ENCODE measurements at regions not wholly inside any gene's neighbourhood (a gene's known extent, or its start where the extent isn't known, plus 50 kb on each side); places are given as distances from the start of the nearest gene placed in this dataset.

DNA sequence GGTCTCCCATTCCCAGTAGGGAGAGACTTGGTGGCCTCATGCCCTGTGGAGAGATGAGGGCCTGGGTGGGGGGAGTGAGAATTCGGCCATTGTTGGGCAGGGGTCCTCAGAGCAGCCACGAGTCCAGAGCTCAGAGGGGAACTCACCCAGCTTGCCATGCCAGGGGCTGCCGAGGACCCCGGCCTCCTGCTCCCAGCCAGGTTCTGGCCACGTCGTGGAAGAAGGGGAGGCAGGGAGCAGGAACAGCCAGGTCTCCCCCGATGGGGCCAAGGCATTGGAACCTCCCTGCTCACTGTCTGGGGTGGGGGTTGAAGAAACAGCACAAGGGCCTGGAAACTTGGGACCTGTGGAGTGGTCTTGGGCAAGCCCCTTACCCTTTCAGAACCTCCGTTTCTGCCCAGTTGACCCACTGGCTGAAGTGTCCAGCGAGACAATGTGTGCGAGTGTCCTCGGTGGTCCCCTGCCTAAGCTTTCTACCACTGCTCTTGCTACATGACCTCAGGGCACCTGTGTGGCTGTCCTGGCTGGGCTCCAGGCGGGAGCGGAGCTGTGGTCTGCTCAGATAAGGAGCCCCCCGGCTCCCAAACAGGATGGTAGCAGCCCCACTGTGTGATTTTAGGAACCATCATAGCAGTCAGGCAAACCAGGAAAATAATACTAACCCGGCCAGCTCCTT lies 74.7 kb upstream of the WNT11 start:
- Histone ChIP-seq H3K27ac (ENCODE audit: low read depth, low read length, poor library complexity, severe bottlenecking) (no peak overlapping the region), H2AFZ (ENCODE audit: low read length) (no peak overlapping the region), H3K9ac (ENCODE audit: low read length) (no peak overlapping the region), H3K79me2 (ENCODE audit: insufficient read depth, low read length) (no peaks in the 10 kb centered on the region), H3K4me2 (ENCODE audit: low read length) (no peak overlapping the region), H3K27me3 (ENCODE audit: insufficient read depth, low read length) (peaks cover 5% of the 10 kb centered on the region; the same call in 1 of the 2 replicates), H3K36me3 (ENCODE audit: insufficient read depth, low read length) (no peaks in the 10 kb centered on the region), H3K9me2 (ENCODE audit: low read depth, low read length) (no peaks in the 10 kb centered on the region), H3K9me3 (ENCODE audit: low read length) (no peaks in the 10 kb centered on the region), H3K4me3 (ENCODE audit: low read depth, low read length, poor library complexity, severe bottlenecking) (no peak overlapping the region), H4K20me1 (ENCODE audit: insufficient read depth, low read length) (no peaks in the 10 kb centered on the region), H3K4me1 (ENCODE audit: insufficient read depth, low read length, severe bottlenecking) (no peaks in the 10 kb centered on the region), H3F3A (ENCODE audit: insufficient read depth, low read length) (no peaks in the 10 kb centered on the region)
- TF ChIP-seq, protein P1, sequence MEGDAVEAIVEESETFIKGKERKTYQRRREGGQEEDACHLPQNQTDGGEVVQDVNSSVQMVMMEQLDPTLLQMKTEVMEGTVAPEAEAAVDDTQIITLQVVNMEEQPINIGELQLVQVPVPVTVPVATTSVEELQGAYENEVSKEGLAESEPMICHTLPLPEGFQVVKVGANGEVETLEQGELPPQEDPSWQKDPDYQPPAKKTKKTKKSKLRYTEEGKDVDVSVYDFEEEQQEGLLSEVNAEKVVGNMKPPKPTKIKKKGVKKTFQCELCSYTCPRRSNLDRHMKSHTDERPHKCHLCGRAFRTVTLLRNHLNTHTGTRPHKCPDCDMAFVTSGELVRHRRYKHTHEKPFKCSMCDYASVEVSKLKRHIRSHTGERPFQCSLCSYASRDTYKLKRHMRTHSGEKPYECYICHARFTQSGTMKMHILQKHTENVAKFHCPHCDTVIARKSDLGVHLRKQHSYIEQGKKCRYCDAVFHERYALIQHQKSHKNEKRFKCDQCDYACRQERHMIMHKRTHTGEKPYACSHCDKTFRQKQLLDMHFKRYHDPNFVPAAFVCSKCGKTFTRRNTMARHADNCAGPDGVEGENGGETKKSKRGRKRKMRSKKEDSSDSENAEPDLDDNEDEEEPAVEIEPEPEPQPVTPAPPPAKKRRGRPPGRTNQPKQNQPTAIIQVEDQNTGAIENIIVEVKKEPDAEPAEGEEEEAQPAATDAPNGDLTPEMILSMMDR (IDR thresholded peaks at IDR 0.05; ENCODE audit: low read length), result no peak
- no peak for TF ChIP-seq EZH2 (IDR thresholded peaks at IDR 0.05; ENCODE audit: borderline replicate concordance, low read length)

DNA sequence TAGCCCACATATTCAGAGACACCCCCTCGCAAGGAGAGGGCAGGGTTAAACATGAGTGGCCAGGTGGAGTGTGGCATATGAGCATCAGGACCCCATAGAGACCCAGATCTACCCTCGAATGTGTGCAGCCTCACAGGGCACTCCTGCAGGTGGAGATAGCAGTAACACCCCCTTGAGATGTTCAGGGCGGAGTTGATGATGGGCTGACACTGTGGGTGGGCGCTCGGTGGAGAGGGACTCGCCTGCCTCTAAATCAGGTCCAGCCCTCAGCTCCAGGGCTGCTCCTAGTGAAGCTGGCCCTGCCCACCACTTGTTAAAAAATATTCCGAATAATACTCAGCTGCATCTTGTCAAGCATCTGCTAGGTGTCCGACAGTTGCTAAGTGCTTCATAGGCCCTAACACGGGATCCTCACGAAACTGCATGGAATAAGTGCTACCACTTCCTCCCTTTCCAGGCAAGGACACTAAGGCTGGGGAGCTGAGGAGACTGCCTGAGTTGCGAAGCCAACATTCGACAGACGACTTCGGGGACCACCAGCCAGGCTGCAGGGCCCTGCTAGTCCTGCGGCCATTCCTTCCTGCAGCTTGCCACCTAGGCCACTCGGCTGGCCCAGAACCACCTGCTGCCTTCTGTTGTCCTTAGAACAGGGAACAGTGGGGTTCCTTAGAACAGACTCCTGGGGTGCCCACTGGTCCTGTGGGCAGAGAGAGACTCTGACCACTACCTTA lies 74.0 kb upstream of the WNT11 start:
- no peaks in the 10 kb centered on the region for H3K79me2 ChIP-seq (ENCODE audit: insufficient read depth, low read length)
- no peak overlapping the region for H3K4me2 ChIP-seq (ENCODE audit: low read length)
- H3K27ac ChIP-seq (ENCODE audit: low read depth, low read length, poor library complexity, severe bottlenecking), result no peak overlapping the region
- H4K20me1 ChIP-seq (ENCODE audit: insufficient read depth, low read length), result no peaks in the 10 kb centered on the region
- no peak overlapping the region for H2AFZ ChIP-seq (ENCODE audit: low read length)
- no peaks in the 10 kb centered on the region for H3K9me3 ChIP-seq (ENCODE audit: low read length)
- H3K9me2 ChIP-seq (ENCODE audit: low read depth, low read length), result no peaks in the 10 kb centered on the region
- no peaks in the 10 kb centered on the region for H3K4me1 ChIP-seq (ENCODE audit: insufficient read depth, low read length, severe bottlenecking)
- H3K9ac ChIP-seq (ENCODE audit: low read length), result no peak overlapping the region
- H3K4me3 ChIP-seq (ENCODE audit: low read depth, low read length, poor library complexity, severe bottlenecking), result no peak overlapping the region
- H3K27me3 ChIP-seq (ENCODE audit: insufficient read depth, low read length), result peaks cover 3% of the 10 kb centered on the region; the same call in 1 of the 2 replicates
- no peaks in the 10 kb centered on the region for H3K36me3 ChIP-seq (ENCODE audit: insufficient read depth, low read length)
- TF ChIP-seq, protein P1 (IDR thresholded peaks at IDR 0.05; ENCODE audit: low read length), result no peak
- TF ChIP-seq EZH2 (IDR thresholded peaks at IDR 0.05; ENCODE audit: borderline replicate concordance, low read length), result no peak
- no peaks in the 10 kb centered on the region for H3F3A ChIP-seq (ENCODE audit: insufficient read depth, low read length)

DNA sequence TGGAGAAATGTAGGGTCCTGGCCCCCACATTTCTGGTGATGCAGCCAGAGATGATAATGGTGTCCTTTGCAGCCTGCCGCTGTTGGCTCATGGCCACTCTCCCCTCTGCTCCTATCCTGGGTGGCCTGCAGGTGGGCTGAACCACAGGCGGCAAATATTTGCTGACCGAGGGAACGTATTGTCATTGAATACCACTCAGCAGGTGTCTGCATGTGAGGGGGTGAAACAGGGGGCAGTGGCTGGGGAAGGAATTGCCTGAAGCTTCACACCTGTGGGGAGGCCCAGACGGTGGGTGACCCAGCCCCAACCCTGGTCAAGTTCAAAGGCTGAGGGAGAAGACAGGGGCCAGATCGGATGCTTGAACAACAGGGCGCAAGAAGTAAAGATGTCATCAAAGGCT lies 73.3 kb upstream of the WNT11 start:
- Histone ChIP-seq H2AFZ (ENCODE audit: low read length) (no peak overlapping the region), H4K20me1 (ENCODE audit: insufficient read depth, low read length) (no peaks in the 10 kb centered on the region), H3F3A (ENCODE audit: insufficient read depth, low read length) (no peaks in the 10 kb centered on the region), H3K27me3 (ENCODE audit: insufficient read depth, low read length) (peaks cover 7% of the 10 kb centered on the region; the same call in 1 of the 2 replicates), H3K4me1 (ENCODE audit: insufficient read depth, low read length, severe bottlenecking) (no peaks in the 10 kb centered on the region), H3K4me2 (ENCODE audit: low read length) (no peak overlapping the region), H3K79me2 (ENCODE audit: insufficient read depth, low read length) (no peaks in the 10 kb centered on the region), H3K9me2 (ENCODE audit: low read depth, low read length) (no peaks in the 10 kb centered on the region), H3K27ac (ENCODE audit: low read depth, low read length, poor library complexity, severe bottlenecking) (no peak overlapping the region), H3K4me3 (ENCODE audit: low read depth, low read length, poor library complexity, severe bottlenecking) (no peak overlapping the region), H3K36me3 (ENCODE audit: insufficient read depth, low read length) (no peaks in the 10 kb centered on the region), H3K9ac (ENCODE audit: low read length) (no peak overlapping the region), H3K9me3 (ENCODE audit: low read length) (no peaks in the 10 kb centered on the region)
- TF ChIP-seq, protein P1 (IDR thresholded peaks at IDR 0.05; ENCODE audit: low read length), result no peak

Data from OCI-LY1 (cell line).